Mesodermal cell (in vitro differentiated cells): ENCODE measurements at regions not wholly inside any gene's neighbourhood (a gene's known extent, or its start where the extent isn't known, plus 50 kb on each side); places are given as distances from the start of the nearest gene placed in this dataset.

Source experiments
- H3K27ac ChIP-seq: 2 replicates; pipeline ENCODE4 v1.7.0; 2013; ENCODE audit warnings: mild to moderate bottlenecking, low read depth, low read length, moderate library complexity; ENCODE audit not compliant: severe bottlenecking
- H3K36me3 ChIP-seq: 2 replicates; pipeline ENCODE4 v1.7.1; 2013; ENCODE audit warnings: mild to moderate bottlenecking, low read length, moderate library complexity; ENCODE audit not compliant: control insufficient read depth, insufficient read depth
- H3K4me1 ChIP-seq: one replicate; pipeline ENCODE4 v1.7.1; 2013; ENCODE audit warnings: mild to moderate bottlenecking, low read length; ENCODE audit not compliant: insufficient read depth, control insufficient read depth, poor library complexity, severe bottlenecking
- H3K4me3 ChIP-seq: 2 replicates; pipeline ENCODE4 v1.7.0; 2013; ENCODE audit warnings: low read length, control low read depth, mild to moderate bottlenecking; ENCODE audit not compliant: insufficient read depth, poor library complexity, severe bottlenecking; ENCODE audit errors: extremely low read depth
- H3K9me3 ChIP-seq: 2 replicates; pipeline ENCODE4 v1.7.1; 2013; ENCODE audit warnings: mild to moderate bottlenecking, low read length, moderate library complexity; ENCODE audit not compliant: control insufficient read depth
- WGBS, 2 experiments: methylation state at CpG; one replicate each; pipeline ENCODE4 v1.1.5; 2013; ENCODE audit warnings: missing lambda C conversion rate in 2 of 2; ENCODE audit not compliant: insufficient coverage in 2 of 2; 5-methylcytosine and 5-hydroxymethylcytosine counted together

DNA sequence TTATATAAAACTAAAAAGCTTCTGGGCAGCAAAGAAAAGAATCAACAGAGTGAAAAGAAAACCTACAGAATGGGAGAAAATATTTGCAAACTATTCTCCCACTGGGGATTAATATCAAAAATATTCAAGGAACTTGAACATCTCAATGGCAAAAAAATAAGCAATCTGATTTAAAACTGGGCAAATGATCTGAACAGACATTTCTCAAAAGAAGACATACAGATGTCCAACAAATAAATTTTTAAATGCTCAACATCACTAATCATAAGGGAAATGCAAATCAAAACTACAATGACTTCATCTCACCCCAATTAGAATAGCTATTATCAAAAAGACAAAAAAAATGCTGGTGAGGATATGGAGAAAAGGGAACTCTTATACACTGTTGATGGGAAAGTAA, 57.2 kb upstream of the SSBP2 start:
- Histone ChIP-seq H3K4me1 (no peaks in the 10 kb centered on the region), H3K27ac (no peak overlapping the region), H3K4me3 (no peak overlapping the region), H3K36me3 (no peaks in the 10 kb centered on the region), H3K9me3 (peaks cover 7% of the 10 kb centered on the region)

DNA sequence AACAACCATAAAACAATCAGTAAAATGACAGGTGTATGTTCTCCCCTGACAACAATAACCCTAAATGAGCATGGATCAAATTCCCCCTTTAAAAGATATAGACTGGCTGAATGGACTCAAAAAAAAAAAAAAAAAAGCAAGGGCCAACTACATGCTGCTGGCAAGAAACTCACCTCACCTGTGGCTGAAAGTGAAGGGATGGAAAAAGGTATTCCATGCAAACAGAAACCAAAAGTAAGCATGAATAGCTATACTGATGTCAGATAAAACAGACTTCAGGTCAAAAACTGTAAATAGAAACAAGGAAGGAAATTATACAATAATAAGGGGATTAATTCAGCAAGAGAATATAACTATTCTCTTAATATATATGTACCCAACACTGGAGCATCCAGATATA, 54.2 kb upstream of the SSBP2 start:
- Histone ChIP-seq H3K36me3 (no peaks in the 10 kb centered on the region), H3K9me3 (peaks cover 7% of the 10 kb centered on the region), H3K4me3 (no peak overlapping the region), H3K4me1 (peaks cover 8% of the 10 kb centered on the region), H3K27ac (no peak overlapping the region)

GRCh38 chr5:81803812-81804211, 52.9 kb upstream of the SSBP2 start:
- WGBS, 2 experiments: 75 to 87% methylated on average over 2 of the region's 3 CpGs

GRCh38 chr5:81802625-81803024, 51.7 kb upstream of the SSBP2 start:
- peaks cover 2% of the 10 kb centered on the region for H3K9me3 ChIP-seq
- WGBS, 2 experiments: 90 to 100% methylated on average over 1 of the region's 2 CpGs
- no peaks in the 10 kb centered on the region for H3K36me3 ChIP-seq
- H3K4me1 ChIP-seq: peaks cover 8% of the 10 kb centered on the region
- no peak overlapping the region for H3K27ac ChIP-seq
- H3K4me3 ChIP-seq: no peak overlapping the region

More at GRCh38 chr5:81803812-81804211, 52.9 kb upstream of the SSBP2 start:
- Histone ChIP-seq H3K9me3 (peaks cover 7% of the 10 kb centered on the region), H3K36me3 (no peaks in the 10 kb centered on the region), H3K27ac (no peak overlapping the region), H3K4me3 (no peak overlapping the region), H3K4me1 (peaks cover 8% of the 10 kb centered on the region)

- Histone ChIP-seq H3K36me3 (no peaks in the 10 kb centered on the region), H3K9me3 (no peaks in the 10 kb centered on the region), H3K4me3 (no peak overlapping the region), H3K4me1 (peaks cover 8% of the 10 kb centered on the region), H3K27ac (no peak overlapping the region)
- no CpG with 5 or more reads among the region's 2 CpGs for WGBS, 2 experiments
These were observed 51.1 kb upstream of the SSBP2 start for GRCh38 chr5:81802020-81802419.

DNA sequence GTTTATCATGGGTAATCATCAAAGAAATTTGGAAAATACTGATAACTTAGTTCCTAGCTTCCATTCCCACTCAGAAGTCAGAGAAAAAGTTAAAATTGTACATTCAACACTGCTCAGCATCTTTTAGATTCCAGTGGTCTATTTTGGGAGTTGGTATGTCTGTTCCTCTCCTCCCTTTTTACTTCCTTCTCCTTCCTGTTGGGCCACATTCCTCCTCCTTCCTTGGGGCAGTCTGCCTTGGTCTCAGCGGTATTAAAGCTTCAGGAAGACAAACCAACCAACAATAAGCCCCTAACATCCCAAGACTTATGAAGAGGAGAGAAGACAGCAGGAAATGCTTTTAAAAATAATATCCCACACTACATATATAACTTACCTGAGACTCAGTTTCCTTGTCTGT, 49.9 kb upstream of the SSBP2 start:
- Histone ChIP-seq H3K4me1 (peaks cover 8% of the 10 kb centered on the region), H3K4me3 (no peak overlapping the region), H3K27ac (no peak overlapping the region), H3K9me3 (no peaks in the 10 kb centered on the region), H3K36me3 (no peaks in the 10 kb centered on the region)
- no CpG with 5 or more reads among the region's 1 CpG for WGBS, 2 experiments
